ENCODE measurements at regions not wholly inside any gene's neighbourhood (a gene's known extent, or its start where the extent isn't known, plus 50 kb on each side); places are given as distances from the start of the nearest gene placed in this dataset.

DNA sequence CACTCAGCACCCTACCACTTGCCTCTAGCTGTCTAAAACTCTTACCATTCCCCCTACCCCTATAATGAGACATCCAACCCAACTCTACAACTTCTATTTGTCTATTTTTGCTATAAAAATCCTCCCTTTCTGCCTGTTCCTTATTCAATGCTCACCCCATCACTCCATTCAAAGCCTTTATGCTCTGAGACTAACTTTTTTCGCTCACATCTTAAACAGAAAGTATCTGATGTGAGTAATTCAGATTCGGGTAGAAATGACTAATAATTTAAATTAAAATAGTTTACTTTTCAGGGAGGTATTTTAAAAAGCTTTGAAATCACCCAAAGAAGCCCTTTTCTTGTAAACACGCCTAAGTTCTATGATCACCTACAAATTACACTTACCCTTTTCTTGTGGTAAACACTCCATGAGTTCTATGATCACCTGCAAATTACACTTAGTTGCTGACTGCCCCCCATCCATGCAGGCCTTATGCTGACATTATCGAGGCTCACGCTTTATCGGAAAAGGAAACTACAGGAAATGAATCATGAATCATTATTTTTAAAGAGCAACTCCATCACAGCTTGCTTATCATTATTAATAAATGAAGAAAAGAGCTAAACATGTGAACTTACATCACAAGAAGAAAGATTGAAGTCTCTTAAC lies 168.7 kb upstream of the PPP1R2C start:
- DNase-seq (ENCODE audit: low read depth): no peak

DNA sequence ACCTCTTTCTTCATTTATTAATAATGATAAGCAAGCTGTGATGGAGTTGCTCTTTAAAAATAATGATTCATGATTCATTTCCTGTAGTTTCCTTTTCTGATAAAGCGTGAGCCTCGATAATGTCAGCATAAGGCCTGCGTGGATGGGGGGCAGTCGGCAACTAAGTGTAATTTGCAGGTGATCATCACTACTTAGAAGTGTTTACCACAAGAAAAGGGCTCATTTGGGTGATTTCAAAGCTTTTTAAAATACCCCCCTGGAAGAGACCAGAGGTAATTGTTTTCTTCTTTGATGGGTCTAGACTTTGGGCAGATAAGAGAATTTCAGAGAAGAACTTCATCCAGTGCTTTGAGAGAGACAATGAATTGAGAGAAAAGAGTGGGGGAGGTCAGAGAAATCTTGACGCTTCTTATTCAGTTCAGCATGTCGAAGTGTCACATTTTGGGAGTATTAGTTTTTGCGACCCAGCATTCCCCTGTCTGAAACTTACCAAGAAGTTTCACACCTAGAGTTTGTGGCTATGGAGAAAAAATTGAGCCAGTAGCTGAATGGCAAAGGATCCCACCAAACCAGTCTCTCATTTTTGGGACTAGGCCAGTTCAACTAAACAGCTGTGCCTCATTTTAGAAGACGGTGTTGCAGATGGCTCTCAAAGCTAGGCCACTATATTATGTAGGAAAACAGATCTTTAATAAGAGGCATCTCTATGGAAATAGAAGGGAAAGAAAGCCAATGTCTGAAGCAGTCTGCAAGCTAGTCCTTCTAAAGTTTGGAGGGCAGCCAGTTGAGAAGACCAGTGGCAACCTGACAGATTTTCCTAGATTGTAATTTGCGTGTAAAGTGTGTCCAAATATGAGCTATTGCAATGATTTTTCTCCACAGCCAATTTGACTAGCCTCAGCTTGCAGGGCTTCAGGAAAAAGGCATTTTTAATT lies 171.0 kb upstream of the PPP1R2C start:
- DNase-seq (ENCODE audit: low read depth): no peak

DNA sequence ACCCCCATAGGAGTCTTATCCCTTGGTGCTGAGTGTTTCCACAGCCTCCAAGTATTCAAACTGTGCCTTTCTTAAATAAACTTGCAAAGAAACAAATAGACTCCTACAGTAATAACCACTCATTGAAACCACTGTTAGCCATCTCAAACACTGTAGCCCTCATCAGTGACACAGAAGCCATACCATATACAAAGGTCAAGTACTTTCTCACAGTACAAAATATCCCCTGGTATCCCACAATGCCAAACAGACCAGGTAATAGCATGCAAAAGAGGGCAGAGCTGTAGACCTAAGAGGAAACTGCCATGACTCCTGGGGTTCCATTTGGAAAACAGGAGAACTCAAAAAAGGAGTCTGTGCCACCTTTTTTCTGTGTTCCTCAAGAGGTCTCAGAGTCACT lies 173.8 kb upstream of the PPP1R2C start:
- DNase-seq (ENCODE audit: low read depth): no peak

DNA sequence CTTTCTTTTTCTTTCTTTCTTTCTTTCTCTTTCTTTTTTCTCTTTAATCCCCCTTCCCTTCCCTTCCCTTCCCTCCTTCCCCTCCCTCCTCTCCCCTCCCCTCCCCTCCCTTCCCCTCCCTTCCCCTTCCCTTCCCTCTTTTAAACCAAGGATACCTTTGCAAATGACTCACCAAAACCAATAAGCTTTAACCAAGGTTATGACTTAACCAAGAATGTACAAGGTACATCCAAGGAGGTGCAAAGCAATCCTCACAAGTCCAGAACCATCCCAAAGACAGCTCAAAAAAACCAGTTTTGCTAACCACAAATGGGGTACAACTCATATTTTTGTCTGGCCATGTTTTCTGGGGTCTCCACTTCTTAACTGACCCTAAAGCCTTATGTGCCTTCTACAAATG lies 174.7 kb upstream of the PPP1R2C start:
- DNase-seq (ENCODE audit: low read depth): no peak

DNA sequence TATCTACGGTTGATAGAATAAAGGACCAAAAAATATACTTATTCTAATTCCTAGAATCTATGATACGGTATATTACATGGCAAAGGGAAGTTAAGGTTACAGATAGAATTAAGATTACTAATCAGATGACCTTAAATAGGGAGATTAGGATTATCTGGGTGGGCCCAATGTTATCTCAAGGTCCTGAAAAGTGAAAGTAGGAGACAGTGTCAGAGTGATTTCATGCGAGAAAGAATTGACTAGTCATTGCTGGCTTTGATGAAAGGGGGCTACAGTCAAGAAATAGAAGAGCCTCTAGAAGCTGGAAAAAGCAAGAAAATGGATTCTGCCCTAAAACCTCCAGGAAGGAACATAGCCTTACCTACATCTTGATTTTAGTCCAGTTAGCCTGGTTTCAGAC lies 176.9 kb upstream of the PPP1R2C start:
- DNase-seq (ENCODE audit: low read depth): no peak

DNA sequence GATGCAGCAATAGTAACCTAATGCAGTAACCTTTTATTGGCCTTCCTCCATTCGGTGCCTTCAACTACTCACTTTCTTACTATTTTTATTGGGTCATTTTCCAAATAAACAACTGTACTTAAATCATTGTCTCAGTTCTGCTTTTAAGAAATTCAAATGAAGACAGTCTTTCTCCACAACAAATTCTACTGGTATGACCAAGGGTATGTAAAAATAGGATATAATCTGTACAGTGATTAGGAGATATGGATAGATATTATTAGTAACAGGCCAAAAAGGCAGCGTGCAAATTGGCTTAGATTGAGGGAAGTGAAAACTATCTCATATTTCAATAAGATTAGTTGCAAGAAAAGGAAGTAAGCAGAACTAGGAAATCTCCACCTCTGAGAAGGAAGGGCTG lies 177.4 kb upstream of the PPP1R2C start:
- no peak for DNase-seq (ENCODE audit: low read depth)

DNA sequence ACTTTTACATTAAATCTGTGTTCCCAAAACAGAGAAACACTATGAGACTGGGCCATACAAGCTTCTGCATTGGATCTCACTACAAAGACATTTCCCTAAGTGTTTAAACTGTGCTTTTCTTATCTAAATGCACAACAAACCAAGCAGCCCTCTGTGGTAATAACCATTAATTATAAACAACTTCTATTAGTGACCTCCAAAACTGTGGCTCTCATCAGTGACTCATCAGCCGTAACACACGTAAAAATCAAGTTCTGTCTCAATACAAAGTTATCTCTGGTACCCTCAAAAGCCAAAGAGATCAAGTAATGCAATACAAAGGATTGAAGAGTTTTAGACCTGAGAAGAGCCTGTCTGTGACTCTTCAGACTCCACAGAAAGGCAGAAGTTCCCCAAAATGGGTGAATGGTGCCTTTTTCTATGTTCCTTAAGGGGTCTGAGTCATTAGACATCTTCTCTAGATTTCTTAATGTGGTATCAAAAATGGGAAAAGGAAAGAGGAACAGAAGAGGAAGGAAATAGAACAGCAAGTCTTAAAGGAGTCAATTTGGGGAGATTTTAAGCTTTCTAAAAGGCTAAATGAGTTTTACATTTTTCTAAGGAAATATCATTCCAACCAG lies 189.8 kb upstream of the PPP1R2C start:
- no peak for DNase-seq (ENCODE audit: low read depth)

DNA sequence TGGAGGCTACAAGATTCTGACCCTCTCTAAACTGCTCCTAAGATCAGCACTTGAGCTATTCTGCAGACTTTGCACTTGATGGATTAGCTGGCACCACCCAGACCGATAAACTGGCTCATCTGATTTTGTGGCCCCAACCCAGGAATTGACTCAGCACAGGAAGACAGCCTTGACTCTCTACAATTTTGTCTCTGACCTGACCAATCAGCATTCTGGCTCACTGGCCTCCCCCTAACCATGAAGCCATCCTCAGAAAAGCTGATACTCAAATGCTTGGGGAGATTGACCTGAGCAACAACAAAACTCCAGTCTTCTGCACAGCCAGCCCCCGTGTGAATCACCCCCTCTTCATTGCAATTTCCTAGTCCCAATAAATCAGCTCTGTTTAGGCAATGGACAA lies 195.4 kb upstream of the PPP1R2C start:
- DNase-seq (ENCODE audit: low read depth): no peak

DNA sequence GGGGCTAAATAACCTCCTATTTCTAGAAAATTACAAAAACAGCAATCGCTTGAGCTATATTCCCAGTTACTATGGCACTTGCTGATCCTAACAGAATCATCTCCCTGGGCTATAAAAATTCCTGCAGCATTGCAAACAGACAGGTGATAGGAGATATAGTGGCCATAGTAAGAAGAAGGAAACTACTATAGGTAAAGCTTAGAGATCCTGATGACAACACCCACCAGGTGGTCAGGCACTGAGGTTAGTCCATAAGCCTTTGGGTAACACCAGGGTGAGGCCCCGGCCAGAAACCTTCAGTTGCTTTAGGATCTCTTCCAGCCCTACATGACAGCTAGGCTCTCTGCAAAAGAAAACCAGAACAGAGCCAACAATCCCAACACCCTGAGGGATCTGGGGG lies 197.9 kb upstream of the PPP1R2C start:
- no peak for DNase-seq (ENCODE audit: low read depth)

DNA sequence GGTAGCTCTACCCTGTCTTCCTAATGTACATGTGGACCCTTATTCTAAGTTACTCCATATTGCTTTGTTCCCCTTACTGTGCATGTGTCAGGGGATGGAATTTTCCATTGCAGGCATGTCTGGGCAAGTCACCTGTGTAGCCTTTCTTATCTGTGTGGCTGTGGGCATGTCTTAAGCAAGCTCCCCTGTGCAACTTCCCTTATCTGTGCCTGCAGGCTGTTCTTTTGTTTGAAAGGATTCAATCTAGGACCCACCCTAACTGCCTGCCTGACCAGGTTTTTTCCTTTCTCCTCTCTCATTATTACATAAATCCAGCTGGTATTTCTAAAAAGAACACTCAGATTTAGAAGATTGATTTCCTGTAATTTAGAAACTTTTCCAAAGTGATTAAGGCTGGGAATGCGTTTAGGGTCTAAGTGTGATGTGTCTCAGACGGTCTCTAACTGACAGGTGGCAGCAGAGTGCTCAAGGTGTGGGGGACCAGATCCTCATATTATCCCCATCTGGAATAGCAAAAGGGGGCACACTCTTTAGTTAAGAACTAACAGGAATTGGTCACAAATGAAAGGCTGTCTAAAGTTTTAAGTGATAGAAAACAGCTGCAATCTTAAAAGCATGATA lies 198.9 kb upstream of the PPP1R2C start:
- DNase-seq (ENCODE audit: low read depth): no peak

DNA sequence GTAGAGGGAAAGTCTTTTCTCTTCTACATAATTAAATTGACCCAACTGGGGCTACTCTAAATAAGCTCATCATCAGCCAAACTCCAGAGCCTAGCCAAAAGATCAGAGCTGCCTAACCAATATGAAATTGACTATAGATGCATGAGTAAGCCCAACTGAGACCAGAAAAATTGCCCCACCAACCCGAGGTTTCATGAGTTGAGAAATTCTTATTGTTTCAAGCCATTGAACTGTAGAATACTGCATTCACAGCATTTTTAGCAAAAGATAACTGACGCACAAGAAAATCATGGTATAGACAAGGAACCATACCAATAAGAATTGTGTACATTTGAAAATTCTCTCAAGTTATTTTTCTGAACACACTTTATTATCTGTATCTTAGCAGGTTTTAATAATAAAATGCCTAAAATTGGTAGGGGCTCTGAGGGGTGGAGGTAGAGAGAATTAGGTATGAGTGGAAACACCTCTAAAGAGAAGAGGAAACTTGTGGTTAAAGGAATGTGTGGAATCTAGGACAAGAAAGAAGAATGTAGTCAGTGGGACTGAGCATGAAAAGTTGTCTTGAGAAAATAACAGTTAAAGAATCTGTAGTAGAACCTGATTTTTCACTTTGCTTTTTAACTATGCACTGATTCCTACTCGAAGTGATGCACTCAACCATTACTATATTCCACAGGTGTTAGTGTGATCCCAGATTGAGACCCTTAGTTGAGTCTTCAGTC lies 200.9 kb upstream of the PPP1R2C start:
- no peak for DNase-seq (ENCODE audit: low read depth)

DNA sequence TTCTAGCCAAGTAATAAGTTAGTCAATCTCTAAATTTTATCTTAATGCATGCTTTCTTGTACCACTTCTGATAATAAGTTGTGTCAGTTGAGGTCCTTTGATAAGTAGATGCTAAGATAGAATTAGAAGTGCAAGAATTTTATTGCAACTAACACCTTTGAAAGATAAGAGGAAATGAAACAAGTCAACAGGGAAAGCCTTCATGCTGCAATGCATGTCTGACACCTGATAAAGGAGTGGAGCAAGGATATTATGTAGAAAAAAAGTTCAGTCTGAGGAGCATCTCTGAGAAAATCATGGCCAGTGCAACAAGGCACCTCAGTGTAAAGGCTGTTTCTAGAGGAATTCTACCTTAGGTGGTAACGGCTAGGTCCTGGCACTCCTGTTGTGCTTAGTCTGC lies 210.7 kb upstream of the PPP1R2C start:
- no peak for DNase-seq (ENCODE audit: low read depth)

DNA sequence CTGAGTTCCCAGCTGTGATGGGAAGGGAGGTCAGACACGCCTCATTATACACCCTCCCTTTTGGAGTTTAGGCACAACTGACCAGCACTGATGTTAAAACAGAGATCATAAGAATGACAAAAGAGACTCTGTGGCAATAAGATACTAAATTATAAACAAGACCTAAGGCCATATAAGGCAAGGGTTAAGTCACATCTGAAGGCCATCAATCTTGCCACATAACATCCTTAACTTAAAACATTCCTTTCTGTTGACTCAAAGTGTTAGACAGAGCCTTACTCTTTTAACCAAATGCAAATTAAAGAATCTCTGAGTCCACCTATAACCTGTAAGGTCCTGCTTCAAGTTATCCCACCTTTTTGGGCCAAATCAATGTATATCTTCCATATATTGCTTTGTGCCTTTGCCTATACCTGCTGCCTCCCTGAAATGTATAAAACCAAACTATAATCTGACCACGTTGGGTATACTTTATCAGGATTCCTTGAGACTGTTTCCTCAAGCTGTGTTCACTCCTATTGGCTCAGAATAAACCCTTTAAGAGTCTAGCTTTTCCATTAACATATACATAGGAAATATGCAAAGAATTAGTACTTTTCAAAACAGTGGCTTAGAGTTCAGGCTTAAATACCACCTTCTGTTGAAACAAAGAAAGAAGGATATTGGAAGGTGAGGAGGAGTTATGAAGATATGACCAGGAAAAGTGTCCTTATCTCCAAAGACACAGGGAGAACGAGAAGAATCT lies 214.4 kb upstream of the PPP1R2C start:
- DNase-seq (ENCODE audit: low read depth): no peak

DNA sequence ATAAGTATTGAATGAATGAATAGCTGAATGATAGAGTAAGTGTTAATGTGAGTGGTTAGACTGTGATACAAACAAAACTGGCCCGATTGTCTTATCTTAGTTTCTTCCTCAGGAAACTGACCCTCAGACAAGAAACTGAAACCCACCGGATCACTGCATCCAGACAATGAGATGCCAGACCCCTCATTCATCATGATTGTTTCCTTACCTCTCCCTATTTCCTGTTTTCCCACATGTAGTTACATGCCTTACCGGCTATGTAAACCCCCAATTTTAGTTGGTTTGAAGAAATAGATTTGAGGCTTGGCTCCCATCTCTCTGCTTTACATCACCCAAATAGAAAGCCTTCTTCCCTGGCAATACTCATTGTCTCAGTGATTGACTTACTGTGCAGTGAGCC lies 218.9 kb upstream of the PPP1R2C start:
- no peak for DNase-seq (ENCODE audit: low read depth)

DNA sequence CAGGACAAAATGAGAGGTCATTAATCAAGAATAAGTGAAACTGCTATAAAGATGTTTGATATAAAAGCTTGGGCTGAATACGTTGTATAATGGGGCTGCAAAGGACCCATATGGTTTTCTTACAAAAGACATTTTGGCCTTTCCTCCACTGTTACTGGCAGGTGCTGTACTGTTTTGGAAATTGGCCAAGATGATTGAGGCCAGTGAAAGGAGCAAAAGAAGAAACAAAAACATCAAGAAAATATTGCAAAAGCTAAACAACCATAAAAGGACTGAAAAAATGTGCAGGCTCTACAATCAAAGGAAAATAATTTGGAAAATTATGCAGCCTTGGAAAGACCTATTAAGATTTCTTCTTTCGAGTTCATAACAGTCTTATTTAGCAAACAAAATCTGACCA lies 222.2 kb upstream of the PPP1R2C start:
- no peak for DNase-seq (ENCODE audit: low read depth)

DNA sequence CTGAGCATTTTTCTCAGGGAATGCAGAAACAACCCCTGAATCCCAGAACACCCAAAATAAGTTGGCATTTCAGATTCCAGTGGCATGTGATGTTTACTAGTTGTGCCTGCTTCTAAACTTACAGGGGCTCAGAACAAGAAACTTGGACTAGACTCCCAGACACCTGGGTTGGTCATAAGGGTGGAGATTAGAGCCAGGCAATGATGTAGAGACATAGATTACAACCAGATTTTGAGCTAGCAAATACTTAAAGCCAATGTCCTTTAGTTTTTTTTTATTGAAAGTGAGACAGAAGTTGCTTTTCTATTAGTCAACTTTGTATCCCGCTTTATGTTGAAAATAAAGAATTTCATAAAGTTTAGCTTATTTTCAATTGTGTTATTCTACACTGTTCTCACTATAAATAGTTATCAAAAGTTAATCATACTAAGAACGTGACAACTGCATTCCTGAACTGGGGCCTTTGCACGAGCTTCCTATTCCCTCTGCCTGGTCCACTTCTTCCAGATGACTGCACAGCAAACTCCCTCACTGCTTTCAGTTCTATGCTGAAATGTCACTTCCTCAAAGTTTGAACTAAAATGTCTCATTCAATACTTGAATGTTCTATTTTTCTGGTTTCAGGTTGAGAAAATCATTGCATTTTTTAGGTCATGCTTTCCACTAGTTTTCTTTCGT lies 224.7 kb upstream of the PPP1R2C start:
- no peak for DNase-seq (ENCODE audit: low read depth)

DNA sequence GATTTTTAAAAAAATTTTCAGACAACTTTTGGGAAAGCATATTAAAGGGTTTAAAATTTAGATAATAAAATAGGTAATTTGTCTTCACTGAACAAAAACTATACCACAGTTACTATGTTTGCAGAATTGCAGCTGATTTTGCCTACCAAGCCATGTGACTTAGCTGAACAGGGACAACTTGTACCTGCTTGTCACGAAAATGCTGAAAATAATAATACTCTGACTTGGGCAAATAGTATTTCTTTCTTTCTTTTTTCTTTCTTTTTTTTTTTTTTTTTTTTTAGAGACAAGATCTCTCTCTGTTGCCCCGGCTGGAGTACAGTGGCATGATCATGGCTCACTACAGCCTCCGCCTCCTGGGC lies 225.2 kb upstream of the PPP1R2C start:
- no peak for DNase-seq (ENCODE audit: low read depth)

DNA sequence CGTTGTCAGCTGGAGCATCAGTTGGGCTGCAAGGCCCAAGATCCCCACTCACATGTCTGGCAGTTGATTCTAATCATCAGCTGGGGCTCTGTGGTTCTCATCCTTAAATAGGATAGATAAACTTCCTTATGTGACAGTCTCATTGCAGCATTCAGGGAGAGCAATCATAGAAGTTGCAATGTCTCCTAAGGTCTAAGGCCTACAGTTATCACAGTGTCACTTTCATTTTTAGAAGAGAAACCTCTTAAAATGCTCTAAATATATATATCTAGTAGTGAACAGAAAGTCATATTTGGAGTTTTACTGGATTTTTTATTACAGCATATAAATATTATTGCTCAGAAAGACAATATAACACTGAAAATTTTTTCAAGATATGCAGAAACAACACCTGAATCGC lies 226.0 kb upstream of the PPP1R2C start:
- DNase-seq (ENCODE audit: low read depth): no peak

DNA sequence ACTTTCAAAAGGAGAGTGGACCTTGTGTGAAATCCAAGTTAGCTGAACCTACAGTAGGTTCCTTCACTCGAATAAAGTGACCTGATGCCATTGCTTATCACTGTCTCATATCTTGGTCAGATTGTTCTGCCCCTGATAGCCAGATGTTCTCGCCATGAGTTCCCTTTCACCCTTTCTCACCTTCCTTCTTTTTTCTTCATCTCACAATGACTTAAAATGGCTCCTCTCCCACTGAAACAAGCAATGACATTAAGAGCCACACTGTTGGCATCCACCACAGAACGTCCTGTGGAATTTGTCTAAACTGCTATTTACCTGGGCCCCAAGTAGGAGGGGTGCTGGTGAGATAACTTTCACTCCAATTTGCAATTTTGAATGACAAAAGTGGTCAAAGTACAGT lies 227.6 kb upstream of the PPP1R2C start:
- no peak for DNase-seq (ENCODE audit: low read depth)

DNA sequence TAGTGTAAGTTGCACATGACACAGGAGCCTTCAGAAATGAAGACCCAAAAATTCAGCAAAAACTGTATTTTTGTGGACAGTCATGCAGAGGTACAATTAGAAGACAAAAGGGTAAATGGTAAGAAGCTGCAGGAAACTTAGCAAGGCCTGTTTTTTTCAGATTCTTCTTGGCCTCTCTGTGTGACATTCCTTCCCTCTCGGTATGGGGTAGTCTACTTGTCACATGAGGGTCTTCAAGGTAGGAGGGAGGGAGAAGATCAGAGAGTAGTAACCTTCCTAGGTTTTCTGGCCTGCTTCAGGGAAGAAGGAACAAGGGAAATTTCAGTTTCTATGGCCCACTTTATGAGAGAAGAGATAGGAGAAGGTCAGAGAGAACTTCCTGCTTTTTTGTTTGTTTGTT lies 230.4 kb upstream of the PPP1R2C start:
- no peak for DNase-seq (ENCODE audit: low read depth)

DNA sequence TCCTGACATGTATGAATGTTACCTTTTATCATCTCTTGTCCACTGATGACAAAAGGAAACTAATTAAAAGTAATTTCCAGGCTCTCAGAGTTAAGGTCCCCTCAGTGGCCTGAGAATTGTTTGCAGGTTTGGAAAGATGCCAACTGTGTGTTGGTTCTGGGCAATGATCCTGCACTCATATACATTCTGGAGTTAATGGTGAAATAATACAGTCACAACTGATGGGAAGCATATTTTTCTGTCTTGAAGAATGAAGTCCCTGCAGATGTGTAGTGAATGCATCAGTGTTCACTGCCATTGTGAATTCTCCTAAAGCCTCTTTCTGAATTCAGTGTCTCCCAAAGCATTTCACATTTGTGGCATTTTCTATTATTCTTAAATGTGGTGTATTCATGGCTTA lies 238.1 kb upstream of the PPP1R2C start:
- DNase-seq (ENCODE audit: low read depth): no peak

All from stimulated activated CD8-positive, alpha-beta memory T cell treated with anti-CD3 and anti-CD28 coated beads, Interleukin-15, amount 100 ng/mL, for 1 hour (primary cell).